Ishikawa (cell line): ENCODE measurements at regions not wholly inside any gene's neighbourhood (a gene's known extent, or its start where the extent isn't known, plus 50 kb on each side); places are given as distances from the start of the nearest gene placed in this dataset.

Experiments
- CEBPB ChIP-seq: IDR thresholded peaks from 2 replicates; pipeline ENCODE4 v1.6.1; 2012
- CREB1 ChIP-seq: IDR thresholded peaks from 2 replicates; pipeline ENCODE4 v1.6.1; 2012; ENCODE audit warnings: low read depth
- EGR1 ChIP-seq: IDR thresholded peaks from 2 replicates; pipeline ENCODE4 v1.6.1; 2012
- EP300 ChIP-seq: IDR thresholded peaks from 2 replicates; pipeline ENCODE4 v1.6.1; 2012; ENCODE audit warnings: borderline replicate concordance
- FOXM1 ChIP-seq: IDR thresholded peaks from 2 replicates; pipeline ENCODE4 v1.6.1; 2012; ENCODE audit warnings: low read depth, borderline replicate concordance
- NFIC ChIP-seq: IDR thresholded peaks from 2 replicates; pipeline ENCODE4 v1.6.1; 2012
- RAD21 ChIP-seq: IDR thresholded peaks from 2 replicates; pipeline ENCODE4 v1.6.1; 2012; ENCODE audit warnings: low read depth
- TAF1 ChIP-seq: IDR thresholded peaks from 2 replicates; pipeline ENCODE4 v1.6.1; 2012; ENCODE audit warnings: low read depth, mild to moderate bottlenecking
- TCF12 ChIP-seq: IDR thresholded peaks from 2 replicates; pipeline ENCODE4 v1.6.1; 2012; ENCODE audit warnings: low read depth
- TEAD4 ChIP-seq: IDR thresholded peaks from 2 replicates; pipeline ENCODE4 v1.6.1; 2012
- YY1 ChIP-seq: IDR thresholded peaks from 2 replicates; pipeline ENCODE4 v1.6.1; 2012; ENCODE audit warnings: low read depth
- ZBTB7A ChIP-seq: IDR thresholded peaks from 2 replicates; pipeline ENCODE4 v1.6.1; 2012; ENCODE audit warnings: low read depth
- TF ChIP-seq, protein P1 (sequence below): IDR thresholded peaks from 2 replicates; pipeline ENCODE4 v1.6.1; 2012; ENCODE audit warnings: low read depth, mild to moderate bottlenecking
- TF ChIP-seq, protein P2 (sequence below): IDR thresholded peaks from 2 replicates; pipeline ENCODE4 v1.6.1; 2012
- TF ChIP-seq, protein P3 (sequence below): IDR thresholded peaks from 2 replicates; pipeline ENCODE4 v1.6.1; 2012

DNA sequence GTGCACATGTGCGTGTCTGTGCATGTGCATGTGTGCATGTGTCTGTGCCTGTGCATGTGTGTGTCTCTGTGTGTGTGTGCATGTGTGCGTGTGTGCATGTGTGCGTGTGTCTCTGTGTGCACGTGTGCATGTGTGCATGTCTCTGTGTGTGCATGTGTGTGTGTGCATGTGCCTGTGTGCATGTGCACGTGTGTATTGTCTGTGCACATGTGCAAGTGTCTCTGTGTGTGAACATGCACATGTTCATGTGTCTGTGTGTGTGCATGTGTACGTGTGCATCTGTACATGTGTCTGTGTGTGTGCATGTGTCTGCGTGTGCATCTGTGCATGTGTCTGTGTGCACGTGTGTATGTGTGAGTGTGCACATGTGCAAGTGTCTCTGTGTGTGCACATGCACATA is 277.3 kb downstream of the GALR1 start:
- TF ChIP-seq EP300, result no peak
- TF ChIP-seq YY1, result no peak
- no peak for TF ChIP-seq ZBTB7A
- TF ChIP-seq TAF1, result no peak
- TF ChIP-seq NFIC, result no peak

DNA sequence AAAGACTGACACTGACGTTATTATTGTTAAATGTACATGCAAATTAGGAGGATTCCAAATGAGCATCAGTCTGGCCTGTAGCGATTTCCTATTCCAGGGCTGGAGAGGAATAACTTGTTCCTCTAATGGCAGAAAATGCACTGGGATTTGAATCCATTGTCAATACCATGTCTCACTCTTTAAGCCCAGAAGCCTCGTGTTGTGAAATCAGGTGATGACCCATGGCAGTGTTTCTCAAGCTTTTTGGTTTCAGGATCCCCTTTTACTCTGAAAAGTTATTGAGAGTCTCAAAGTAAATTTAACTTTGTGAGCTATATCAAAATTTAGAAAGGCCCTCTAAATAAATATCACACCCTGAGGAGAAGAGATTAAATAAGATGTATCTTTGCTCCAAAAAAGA is 279.2 kb downstream of the GALR1 start:
- TF ChIP-seq EP300, result no peak
- TF ChIP-seq, protein P1, sequence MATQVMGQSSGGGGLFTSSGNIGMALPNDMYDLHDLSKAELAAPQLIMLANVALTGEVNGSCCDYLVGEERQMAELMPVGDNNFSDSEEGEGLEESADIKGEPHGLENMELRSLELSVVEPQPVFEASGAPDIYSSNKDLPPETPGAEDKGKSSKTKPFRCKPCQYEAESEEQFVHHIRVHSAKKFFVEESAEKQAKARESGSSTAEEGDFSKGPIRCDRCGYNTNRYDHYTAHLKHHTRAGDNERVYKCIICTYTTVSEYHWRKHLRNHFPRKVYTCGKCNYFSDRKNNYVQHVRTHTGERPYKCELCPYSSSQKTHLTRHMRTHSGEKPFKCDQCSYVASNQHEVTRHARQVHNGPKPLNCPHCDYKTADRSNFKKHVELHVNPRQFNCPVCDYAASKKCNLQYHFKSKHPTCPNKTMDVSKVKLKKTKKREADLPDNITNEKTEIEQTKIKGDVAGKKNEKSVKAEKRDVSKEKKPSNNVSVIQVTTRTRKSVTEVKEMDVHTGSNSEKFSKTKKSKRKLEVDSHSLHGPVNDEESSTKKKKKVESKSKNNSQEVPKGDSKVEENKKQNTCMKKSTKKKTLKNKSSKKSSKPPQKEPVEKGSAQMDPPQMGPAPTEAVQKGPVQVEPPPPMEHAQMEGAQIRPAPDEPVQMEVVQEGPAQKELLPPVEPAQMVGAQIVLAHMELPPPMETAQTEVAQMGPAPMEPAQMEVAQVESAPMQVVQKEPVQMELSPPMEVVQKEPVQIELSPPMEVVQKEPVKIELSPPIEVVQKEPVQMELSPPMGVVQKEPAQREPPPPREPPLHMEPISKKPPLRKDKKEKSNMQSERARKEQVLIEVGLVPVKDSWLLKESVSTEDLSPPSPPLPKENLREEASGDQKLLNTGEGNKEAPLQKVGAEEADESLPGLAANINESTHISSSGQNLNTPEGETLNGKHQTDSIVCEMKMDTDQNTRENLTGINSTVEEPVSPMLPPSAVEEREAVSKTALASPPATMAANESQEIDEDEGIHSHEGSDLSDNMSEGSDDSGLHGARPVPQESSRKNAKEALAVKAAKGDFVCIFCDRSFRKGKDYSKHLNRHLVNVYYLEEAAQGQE, result no peak
- TF ChIP-seq EGR1, result no peak
- TF ChIP-seq TEAD4, result no peak
- no peak for TF ChIP-seq FOXM1
- no peak for TF ChIP-seq TCF12
- no peak for TF ChIP-seq RAD21
- TF ChIP-seq YY1, result no peak
- no peak for TF ChIP-seq ZBTB7A
- TF ChIP-seq CREB1, result no peak
- no peak for TF ChIP-seq TAF1

DNA sequence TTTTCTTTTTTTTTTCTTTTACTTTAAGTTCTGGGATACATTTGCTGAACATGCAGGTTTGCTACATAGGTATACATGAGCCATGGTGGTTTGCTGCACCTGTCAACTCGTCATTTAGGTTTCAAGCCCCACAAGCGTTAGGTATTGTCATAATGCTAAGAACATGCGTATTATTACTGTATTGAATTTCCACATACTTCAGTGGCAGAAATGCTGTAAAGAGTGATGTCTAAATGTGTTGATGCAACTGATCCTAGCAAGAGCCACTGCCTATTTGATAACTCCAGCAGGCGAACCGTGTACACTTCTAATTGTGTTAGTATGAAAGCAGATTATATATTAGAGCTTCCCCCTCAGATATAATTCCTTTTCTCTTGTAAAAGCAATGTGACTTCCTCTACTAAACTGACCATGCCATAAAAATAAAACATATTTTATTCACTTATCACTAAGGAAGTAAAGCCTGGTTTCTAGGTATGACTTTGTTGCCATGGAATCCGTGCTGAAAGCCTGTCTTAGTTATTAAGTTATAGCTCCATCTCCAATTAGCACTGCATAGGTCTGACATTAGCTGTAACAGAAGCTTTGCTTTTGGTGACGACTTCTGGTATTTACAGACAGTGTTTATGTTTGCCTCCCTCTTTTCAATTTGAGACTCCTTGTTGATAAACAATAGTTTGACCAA is 280.0 kb downstream of the GALR1 start:
- TF ChIP-seq RAD21, result no peak
- TF ChIP-seq FOXM1, result no peak
- TF ChIP-seq, protein P1, result no peak
- no peak for TF ChIP-seq CREB1
- TF ChIP-seq EP300, result no peak

DNA sequence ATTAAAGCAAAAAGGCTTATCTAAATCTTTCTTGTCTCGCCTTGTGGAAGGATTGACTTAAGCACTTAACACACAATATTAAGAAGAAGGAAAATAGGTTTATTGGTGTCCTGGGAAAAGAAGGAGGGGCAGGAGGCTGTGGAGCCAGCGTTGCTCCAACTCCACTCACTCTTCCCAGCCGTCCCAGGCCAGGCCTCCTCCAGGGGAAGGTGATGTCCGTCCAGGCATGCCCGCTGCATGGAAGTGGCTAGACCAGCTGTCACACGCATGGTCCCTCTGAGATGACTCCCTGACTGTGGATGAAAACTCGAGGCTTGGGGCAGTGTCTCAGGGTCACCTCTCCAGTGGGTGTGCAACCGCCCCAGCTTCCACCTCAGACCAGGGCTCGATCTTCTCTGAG is 281.1 kb downstream of the GALR1 start:
- TF ChIP-seq EP300, result no peak
- no peak for TF ChIP-seq CEBPB
- TF ChIP-seq CREB1, result no peak
- no peak for TF ChIP-seq NFIC
- no peak for TF ChIP-seq TCF12
- TF ChIP-seq ZBTB7A, result no peak
- TF ChIP-seq TEAD4, result no peak
- TF ChIP-seq, protein P2, sequence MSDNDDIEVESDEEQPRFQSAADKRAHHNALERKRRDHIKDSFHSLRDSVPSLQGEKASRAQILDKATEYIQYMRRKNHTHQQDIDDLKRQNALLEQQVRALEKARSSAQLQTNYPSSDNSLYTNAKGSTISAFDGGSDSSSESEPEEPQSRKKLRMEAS, result no peak

DNA sequence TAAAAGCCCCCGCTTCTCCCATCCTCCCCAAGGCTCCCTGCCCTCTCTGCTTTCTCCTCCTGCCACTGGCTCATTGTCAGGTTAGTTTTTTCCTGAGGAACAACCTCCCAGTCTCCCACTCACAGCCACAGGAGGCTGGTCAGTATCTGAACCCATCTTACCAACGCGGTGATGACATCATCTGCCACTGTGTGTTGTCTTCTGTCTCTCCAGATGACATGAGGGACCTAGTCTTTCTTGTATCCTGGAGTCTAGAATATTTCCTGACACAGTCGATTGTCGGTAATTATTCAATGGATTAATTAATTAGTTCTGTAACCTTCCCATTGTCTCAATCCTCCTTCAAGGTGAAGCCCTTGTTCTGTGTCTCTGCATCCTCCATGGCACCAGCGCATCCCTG is 290.2 kb downstream of the GALR1 start:
- no peak for TF ChIP-seq RAD21
- TF ChIP-seq FOXM1, result no peak
- TF ChIP-seq, protein P2, result no peak
- no peak for TF ChIP-seq TEAD4
- TF ChIP-seq TAF1, result no peak
- TF ChIP-seq CEBPB, result no peak
- TF ChIP-seq ZBTB7A, result no peak
- no peak for TF ChIP-seq EGR1
- TF ChIP-seq NFIC, result no peak
- TF ChIP-seq, protein P1, result no peak

DNA sequence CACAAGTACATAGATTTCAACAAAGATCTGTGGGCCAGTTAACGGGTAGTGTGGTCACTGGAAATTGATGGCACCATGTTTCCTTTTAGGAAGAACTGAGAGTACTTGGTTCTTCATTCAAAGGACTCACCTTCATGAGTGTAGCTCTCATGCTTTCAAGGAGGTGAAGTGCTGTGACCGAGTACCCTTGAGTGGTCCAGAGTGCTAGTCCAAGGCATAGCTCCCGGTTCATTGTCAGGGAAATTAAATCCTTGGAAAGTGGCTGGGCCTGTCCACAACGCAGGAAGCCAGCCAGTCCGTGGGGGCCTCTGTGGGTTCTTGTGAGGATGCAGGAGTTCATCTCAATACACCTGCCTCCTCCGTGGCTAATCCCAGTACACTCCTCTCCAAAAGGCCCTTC is 295.1 kb downstream of the GALR1 start:
- TF ChIP-seq TCF12 (no peak), ZBTB7A (no peak), RAD21 (no peak), TEAD4 (no peak), EP300 (no peak), FOXM1 (no peak), NFIC (no peak), CREB1 (no peak), EGR1 (no peak), YY1 (no peak), TAF1 (no peak), CEBPB (no peak)
- TF ChIP-seq, protein P3, sequence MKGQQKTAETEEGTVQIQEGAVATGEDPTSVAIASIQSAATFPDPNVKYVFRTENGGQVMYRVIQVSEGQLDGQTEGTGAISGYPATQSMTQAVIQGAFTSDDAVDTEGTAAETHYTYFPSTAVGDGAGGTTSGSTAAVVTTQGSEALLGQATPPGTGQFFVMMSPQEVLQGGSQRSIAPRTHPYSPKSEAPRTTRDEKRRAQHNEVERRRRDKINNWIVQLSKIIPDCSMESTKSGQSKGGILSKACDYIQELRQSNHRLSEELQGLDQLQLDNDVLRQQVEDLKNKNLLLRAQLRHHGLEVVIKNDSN, result no peak
- TF ChIP-seq, protein P1, result no peak
- TF ChIP-seq, protein P2, result no peak
